ENCODE measurements at regions not wholly inside any gene's neighbourhood (a gene's known extent, or its start where the extent isn't known, plus 50 kb on each side); places are given as distances from the start of the nearest gene placed in this dataset.

DNA sequence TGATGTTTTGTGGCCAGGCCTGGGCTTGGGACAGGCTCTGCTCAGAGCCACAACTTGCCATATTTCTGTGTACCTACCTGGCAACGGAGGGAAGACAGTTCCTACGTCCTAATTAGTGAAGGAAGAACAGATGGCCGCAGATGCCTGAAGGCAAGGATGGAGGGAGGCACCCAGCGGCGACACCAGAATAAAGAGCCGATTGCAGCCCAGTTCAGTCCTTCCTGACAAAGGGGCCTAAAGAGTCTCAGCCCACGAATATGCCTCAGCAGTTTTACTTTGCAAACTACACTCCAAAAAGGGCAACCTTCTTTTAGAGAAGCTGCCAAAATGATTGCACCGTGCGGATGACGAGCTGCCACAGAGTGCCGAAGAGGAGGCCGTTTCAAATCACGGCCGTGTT is 585.8 kb downstream of the GLRX3 start:
- H3K27ac ChIP-seq (ENCODE audit: low read depth, low read length): no peak overlapping the region
- 83% methylated on average over 14 of the region's 14 CpGs for WGBS

DNA sequence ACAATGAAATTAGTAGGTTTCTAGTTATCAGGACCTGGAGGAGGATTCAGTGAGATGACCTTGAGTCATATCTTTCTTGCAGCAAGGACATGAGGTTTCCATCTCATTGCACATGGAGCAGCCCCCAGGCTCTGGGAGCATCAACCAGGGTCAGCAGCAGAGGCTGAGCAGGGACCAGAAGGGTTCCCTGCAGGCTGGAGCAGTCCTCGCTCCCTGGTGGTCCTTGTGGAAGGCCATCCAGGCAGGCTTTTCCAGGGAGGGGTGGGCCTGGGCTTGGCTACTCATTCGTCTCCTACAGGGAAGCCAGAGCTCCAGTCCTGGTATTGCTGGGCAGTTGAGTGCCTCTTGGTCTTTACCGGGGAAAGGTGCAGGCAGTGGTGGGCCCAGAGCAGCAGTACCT is 587.5 kb downstream of the GLRX3 start:
- WGBS: 92% methylated on average over 3 of the region's 3 CpGs
- Histone ChIP-seq H3K9ac (ENCODE audit: low read depth, low read length) (no peak overlapping the region), H3K27ac (ENCODE audit: low read depth, low read length) (no peak overlapping the region)

More for the DNA sequence above, 585.8 kb downstream of the GLRX3 start:
- no peak overlapping the region for H3K4me3 ChIP-seq (ENCODE audit: low read length)
- no peak overlapping the region for H3K9ac ChIP-seq (ENCODE audit: low read depth, low read length)
- no peaks in the 10 kb centered on the region for H3K9me3 ChIP-seq (ENCODE audit: insufficient read depth, low read depth, low read length)
- H3K36me3 ChIP-seq (ENCODE audit: insufficient read depth, low read length): no peaks in the 10 kb centered on the region
- no peaks in the 10 kb centered on the region for H3K27me3 ChIP-seq (ENCODE audit: insufficient read depth, low read length)
- no peaks in the 10 kb centered on the region for H3K4me1 ChIP-seq (ENCODE audit: insufficient read depth, low read length)

DNA sequence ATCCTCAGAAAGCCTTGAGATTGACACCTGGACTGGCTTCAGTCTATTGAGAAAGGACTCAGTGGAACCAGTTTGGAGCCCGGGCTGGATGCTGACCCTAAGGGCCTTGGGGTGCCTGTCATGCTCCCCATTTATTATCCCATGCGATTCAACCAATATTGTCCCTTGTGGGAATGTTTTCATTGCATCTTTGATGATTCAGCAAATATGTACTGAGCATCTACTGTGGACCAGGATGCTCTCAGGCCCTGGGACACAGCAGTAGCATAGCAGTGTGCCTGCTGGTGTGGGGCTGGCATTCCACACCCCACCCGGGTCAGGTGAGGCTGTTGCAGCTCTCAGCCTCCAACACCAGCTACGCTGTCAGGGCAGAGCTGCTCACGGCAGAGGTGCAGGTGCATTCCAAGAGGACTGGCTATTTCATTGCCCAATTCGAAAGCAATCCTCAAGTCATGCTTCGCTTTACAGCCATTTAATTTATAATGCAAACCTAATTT is 586.0 kb downstream of the TCERG1L start:
- Histone ChIP-seq H3K9ac (ENCODE audit: low read depth, low read length) (no peak overlapping the region), H3K4me3 (ENCODE audit: low read length) (no peak overlapping the region), H3K9me3 (ENCODE audit: insufficient read depth, low read depth, low read length) (no peaks in the 10 kb centered on the region), H3K27me3 (ENCODE audit: insufficient read depth, low read length) (no peaks in the 10 kb centered on the region), H3K27ac (ENCODE audit: low read depth, low read length) (no peak overlapping the region), H3K36me3 (ENCODE audit: insufficient read depth, low read length) (no peaks in the 10 kb centered on the region), H3K4me1 (ENCODE audit: insufficient read depth, low read length) (no peaks in the 10 kb centered on the region)
- whole genome bisulfite sequencing: 85% methylated on average over 7 of the region's 7 CpGs

More for the DNA sequence above, 587.5 kb downstream of the GLRX3 start:
- Histone ChIP-seq H3K4me1 (ENCODE audit: insufficient read depth, low read length) (no peaks in the 10 kb centered on the region), H3K9me3 (ENCODE audit: insufficient read depth, low read depth, low read length) (no peaks in the 10 kb centered on the region), H3K27me3 (ENCODE audit: insufficient read depth, low read length) (no peaks in the 10 kb centered on the region), H3K4me3 (ENCODE audit: low read length) (no peak overlapping the region), H3K36me3 (ENCODE audit: insufficient read depth, low read length) (no peaks in the 10 kb centered on the region)

DNA sequence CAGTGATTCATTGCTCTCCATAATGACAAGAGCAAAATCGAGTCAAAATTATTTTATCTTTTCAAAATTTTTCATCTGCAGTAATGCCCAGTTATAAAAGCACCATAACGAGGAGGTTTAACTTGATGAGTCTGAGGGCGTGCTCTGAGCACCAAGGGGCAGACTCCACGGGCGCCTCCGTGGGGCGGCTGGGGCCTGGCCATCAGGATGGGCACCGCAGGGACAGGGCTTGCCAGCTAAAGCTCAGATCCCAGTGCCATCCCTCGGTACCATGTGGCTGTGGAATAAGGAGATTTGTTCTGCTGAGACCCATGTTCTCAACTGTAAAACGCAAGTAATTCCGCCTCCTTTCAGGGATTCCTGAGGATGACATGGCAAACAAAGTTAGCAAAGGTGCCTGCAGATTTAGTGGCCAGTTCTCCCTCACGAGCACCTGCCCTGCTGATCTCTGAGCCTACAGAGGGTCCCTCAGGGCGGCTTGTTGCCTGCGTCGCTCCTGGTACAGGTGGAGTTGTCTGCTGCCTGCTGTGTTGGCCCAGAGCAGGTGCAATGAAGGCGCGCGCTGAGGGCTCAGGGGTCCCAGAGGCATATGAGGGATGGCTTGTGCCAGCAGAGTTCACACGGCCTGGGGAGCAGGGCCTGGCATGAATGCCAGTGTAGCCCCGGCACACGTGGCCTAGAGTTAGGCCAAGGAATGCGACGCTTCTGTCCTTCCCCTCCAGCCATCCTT is 584.4 kb downstream of the TCERG1L start:
- no peaks in the 10 kb centered on the region for H3K27me3 ChIP-seq (ENCODE audit: insufficient read depth, low read length)
- no peak overlapping the region for H3K9ac ChIP-seq (ENCODE audit: low read depth, low read length)
- H3K4me3 ChIP-seq (ENCODE audit: low read length): no peak overlapping the region
- 94% methylated on average over 23 of the region's 23 CpGs for WGBS
- H3K36me3 ChIP-seq (ENCODE audit: insufficient read depth, low read length): no peaks in the 10 kb centered on the region
- no peaks in the 10 kb centered on the region for H3K4me1 ChIP-seq (ENCODE audit: insufficient read depth, low read length)
- no peak overlapping the region for H3K27ac ChIP-seq (ENCODE audit: low read depth, low read length)
- H3K9me3 ChIP-seq (ENCODE audit: insufficient read depth, low read depth, low read length): no peaks in the 10 kb centered on the region

DNA sequence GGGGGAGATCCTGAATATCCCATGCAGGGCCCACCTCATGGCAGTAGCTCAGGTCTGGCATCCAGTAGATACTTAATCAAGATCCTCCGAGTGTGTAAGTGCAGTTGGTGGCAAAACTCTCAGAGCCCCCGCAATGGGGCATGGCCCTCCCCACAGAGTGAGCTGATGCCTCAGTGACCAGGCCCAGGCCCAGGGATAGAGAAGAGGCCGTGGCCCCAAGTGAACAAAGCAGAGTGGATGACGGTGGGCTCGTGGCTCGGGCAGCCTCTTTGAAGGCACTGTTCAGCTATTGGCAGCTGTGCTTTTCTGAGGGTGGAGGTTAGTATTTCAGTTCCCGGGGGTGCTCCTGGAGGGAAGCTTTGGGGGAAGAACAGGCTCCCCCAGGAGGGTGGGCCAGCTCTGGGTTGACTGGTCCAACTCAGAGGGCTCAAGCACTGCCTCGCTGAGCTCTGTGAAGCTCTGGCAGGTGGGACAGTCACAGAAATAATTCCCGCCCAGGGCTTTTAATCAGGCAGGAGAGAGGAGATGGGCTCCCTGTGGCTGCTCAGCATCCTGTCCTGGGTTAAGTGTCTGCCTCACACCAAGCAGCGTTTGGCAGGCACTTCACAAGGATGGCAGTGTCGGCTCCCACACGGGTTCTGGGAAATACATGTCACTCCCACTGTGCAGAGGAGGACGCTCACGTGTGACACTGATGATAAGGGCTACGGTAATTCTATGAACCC is 583.6 kb downstream of the TCERG1L start:
- no peak overlapping the region for H3K27ac ChIP-seq (ENCODE audit: low read depth, low read length)
- H3K36me3 ChIP-seq (ENCODE audit: insufficient read depth, low read length): no peaks in the 10 kb centered on the region
- H3K9me3 ChIP-seq (ENCODE audit: insufficient read depth, low read depth, low read length): no peaks in the 10 kb centered on the region
- H3K27me3 ChIP-seq (ENCODE audit: insufficient read depth, low read length): no peaks in the 10 kb centered on the region
- no peak overlapping the region for H3K4me3 ChIP-seq (ENCODE audit: low read length)
- H3K9ac ChIP-seq (ENCODE audit: low read depth, low read length): no peak overlapping the region
- 93% methylated on average over 15 of the region's 15 CpGs for WGBS
- H3K4me1 ChIP-seq (ENCODE audit: insufficient read depth, low read length): no peaks in the 10 kb centered on the region

DNA sequence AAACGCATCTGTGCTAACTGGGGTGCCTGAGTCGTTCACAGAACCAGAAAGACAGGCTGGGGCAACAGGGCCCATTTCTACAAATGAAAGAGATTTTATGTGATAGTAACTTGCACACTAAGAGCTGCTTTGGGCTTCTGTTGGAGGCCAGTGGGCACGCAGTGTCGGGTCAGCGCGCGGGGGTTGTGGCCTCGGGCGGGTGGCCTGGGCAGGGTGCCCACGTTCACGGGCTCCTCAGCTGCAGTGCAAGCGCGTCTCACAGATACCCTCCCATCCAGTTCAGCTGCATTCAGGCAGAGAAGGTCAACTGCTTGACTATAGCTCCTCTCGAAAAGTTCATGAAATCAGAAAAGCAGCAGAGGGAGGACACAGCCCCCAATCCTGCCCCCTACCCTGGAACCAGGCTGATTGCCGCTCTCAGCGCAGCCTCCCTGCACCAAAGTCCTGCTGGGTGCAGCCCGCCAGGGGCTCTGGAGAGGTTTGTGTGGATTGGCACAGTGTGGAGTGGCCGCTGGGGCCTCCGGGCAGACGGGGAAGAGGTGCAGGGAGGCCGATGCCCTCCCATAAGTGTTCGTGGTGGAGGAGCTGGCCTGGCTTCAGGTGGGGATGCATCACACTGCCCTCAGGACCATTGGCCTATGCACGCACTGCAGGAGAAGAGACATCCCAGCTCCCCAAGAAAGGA is 582.8 kb downstream of the TCERG1L start:
- H3K27me3 ChIP-seq (ENCODE audit: insufficient read depth, low read length): no peaks in the 10 kb centered on the region
- H3K27ac ChIP-seq (ENCODE audit: low read depth, low read length): no peak overlapping the region
- H3K36me3 ChIP-seq (ENCODE audit: insufficient read depth, low read length): no peaks in the 10 kb centered on the region
- no peak overlapping the region for H3K9ac ChIP-seq (ENCODE audit: low read depth, low read length)
- H3K4me3 ChIP-seq (ENCODE audit: low read length): no peak overlapping the region
- 93% methylated on average over 23 of the region's 23 CpGs for WGBS
- no peaks in the 10 kb centered on the region for H3K4me1 ChIP-seq (ENCODE audit: insufficient read depth, low read length)
- no peaks in the 10 kb centered on the region for H3K9me3 ChIP-seq (ENCODE audit: insufficient read depth, low read depth, low read length)

DNA sequence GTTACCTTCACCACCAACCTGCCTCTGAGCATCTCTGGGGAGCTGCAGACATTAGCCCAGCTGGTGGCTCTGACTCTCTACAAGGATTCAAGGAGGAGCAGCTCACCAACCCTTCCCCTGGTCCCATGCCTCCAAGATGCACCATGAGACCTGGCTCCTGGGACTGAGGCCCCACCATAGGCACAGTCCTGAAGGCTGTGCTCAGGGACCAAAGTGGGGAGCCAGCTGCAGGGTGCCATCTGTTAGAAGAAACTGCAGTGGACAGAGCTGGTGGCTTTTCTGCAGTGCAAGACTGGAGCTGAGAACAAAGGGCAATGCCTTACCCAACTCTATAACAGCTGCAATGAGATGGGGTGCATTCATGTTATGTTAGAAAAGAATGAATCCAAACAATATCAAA is 581.6 kb downstream of the TCERG1L start:
- H3K4me1 ChIP-seq (ENCODE audit: insufficient read depth, low read length): no peaks in the 10 kb centered on the region
- H3K9me3 ChIP-seq (ENCODE audit: insufficient read depth, low read depth, low read length): no peaks in the 10 kb centered on the region
- no peaks in the 10 kb centered on the region for H3K36me3 ChIP-seq (ENCODE audit: insufficient read depth, low read length)
- no peak overlapping the region for H3K4me3 ChIP-seq (ENCODE audit: low read length)
- H3K9ac ChIP-seq (ENCODE audit: low read depth, low read length): no peak overlapping the region
- H3K27me3 ChIP-seq (ENCODE audit: insufficient read depth, low read length): no peaks in the 10 kb centered on the region
- H3K27ac ChIP-seq (ENCODE audit: low read depth, low read length): no peak overlapping the region

DNA sequence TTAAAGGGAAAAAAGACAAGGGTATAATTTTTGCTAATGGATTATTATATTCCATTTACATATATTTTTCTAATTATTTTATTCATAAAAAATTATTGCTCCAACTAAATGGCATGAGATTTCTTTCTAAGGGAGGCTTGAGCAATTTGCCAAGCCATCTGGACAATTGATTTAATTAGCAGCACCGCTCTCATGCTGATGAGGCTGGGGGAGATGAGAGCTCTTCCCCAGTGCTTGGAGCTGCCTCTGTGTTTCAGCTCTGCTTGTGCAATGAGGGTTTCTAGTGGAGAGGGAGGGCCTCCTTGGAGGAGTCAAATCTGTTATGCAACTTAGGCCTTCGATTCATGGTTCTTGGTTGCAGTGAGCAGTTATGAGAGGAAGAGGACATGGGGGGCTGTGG is 574.3 kb downstream of the TCERG1L start:
- H3K9me3 ChIP-seq (ENCODE audit: insufficient read depth, low read depth, low read length): no peaks in the 10 kb centered on the region
- H3K27me3 ChIP-seq (ENCODE audit: insufficient read depth, low read length): no peaks in the 10 kb centered on the region
- no peak overlapping the region for H3K4me3 ChIP-seq (ENCODE audit: low read length)
- H3K27ac ChIP-seq (ENCODE audit: low read depth, low read length): no peak overlapping the region
- no peaks in the 10 kb centered on the region for H3K36me3 ChIP-seq (ENCODE audit: insufficient read depth, low read length)
- WGBS: 46% methylated on average over 2 of the region's 2 CpGs
- H3K4me1 ChIP-seq (ENCODE audit: insufficient read depth, low read length): no peaks in the 10 kb centered on the region
- no peak overlapping the region for H3K9ac ChIP-seq (ENCODE audit: low read depth, low read length)

DNA sequence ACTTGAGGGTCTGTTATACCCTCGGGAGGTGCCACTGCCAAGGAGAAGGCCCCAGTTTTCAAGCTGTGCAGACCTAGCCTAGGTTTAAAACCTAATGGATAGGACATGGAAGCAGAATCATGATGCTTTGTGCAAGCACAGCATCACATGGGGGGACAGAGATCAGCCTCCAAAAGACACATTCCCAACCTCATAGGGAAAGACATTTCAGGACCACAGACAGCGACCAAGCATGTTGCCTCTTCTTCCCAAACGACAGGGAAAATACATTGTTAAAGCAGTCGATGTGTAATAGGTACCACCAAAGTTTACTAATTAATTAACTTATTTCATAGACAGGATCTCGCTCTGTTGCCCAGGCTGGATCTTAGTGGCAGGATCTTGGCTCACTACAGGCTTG is 573.9 kb downstream of the TCERG1L start:
- Histone ChIP-seq H3K4me3 (ENCODE audit: low read length) (no peak overlapping the region), H3K36me3 (ENCODE audit: insufficient read depth, low read length) (no peaks in the 10 kb centered on the region), H3K4me1 (ENCODE audit: insufficient read depth, low read length) (no peaks in the 10 kb centered on the region; the same call in 1 of the 2 replicates), H3K27me3 (ENCODE audit: insufficient read depth, low read length) (no peaks in the 10 kb centered on the region), H3K9me3 (ENCODE audit: insufficient read depth, low read depth, low read length) (no peaks in the 10 kb centered on the region), H3K27ac (ENCODE audit: low read depth, low read length) (no peak overlapping the region), H3K9ac (ENCODE audit: low read depth, low read length) (no peak overlapping the region)
- 75% methylated on average over 2 of the region's 5 CpGs for WGBS

DNA sequence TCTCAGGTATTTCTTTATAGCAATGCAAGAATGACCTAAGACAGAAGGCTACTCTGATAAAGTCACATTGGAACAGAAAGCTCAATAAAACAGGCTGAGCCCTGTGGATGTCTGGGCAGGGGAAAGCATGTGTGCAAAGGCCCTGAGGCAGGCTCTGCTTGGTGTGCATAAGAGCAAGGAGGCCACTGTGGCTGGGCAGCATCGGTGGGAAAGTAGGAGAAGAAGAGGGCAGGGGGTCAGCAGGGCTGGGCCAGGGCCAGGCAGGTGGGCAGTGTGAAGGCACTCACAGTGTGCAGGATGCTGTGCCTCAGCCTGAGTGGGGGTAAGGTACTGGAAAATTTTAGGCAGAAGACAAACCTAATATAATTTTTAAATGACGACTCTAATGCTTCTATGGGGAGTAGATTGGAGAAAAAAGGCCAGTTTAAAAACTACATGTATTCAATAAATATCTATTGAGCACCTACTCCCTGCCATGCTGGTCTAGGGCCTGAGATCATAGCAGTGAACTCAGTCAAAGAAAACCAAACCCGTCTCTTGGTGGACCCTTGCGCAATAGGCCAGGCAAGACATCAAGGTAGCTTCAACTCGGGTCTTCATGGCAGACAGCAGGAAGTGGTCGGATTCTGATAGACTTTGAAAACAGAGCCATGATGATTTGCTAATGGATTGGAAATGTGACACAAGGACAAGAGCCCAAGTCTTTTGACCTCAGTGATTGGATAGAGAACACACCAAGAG is 572.3 kb downstream of the TCERG1L start:
- Histone ChIP-seq H3K27ac (ENCODE audit: low read depth, low read length) (no peak overlapping the region), H3K9ac (ENCODE audit: low read depth, low read length) (no peak overlapping the region), H3K27me3 (ENCODE audit: insufficient read depth, low read length) (no peaks in the 10 kb centered on the region), H3K9me3 (ENCODE audit: insufficient read depth, low read depth, low read length) (no peaks in the 10 kb centered on the region), H3K36me3 (ENCODE audit: insufficient read depth, low read length) (no peaks in the 10 kb centered on the region), H3K4me1 (ENCODE audit: insufficient read depth, low read length) (peaks cover under 1% of the 10 kb centered on the region; the same call in 1 of the 2 replicates), H3K4me3 (ENCODE audit: low read length) (no peak overlapping the region)
- 93% methylated on average over 5 of the region's 6 CpGs for WGBS

DNA sequence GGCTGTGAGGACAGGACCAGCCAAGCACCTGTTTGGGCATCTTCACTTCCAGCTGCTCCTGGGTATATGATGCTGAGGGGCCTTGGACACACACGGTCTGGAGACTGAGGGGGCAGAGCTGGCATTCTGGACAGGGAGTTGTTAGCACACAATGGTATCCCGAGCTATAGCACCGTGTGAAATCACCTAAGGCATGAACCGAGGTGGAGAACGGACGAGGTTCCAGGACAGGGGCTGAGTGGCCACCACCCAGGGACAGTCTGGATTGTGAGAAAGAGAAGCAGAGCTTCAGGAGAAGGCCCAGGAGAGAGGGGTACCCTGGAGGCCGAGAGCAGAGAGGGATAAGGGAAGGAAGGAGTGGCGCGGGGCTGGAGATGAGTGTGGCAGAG is 571.8 kb downstream of the TCERG1L start:
- H3K27me3 ChIP-seq (ENCODE audit: insufficient read depth, low read length): no peaks in the 10 kb centered on the region
- peaks cover 6% of the 10 kb centered on the region for H3K4me1 ChIP-seq (ENCODE audit: insufficient read depth, low read length)
- WGBS: 87% methylated on average over 9 of the region's 9 CpGs

More for the DNA sequence above, 571.8 kb downstream of the TCERG1L start:
- Histone ChIP-seq H3K36me3 (ENCODE audit: insufficient read depth, low read length) (no peaks in the 10 kb centered on the region), H3K27ac (ENCODE audit: low read depth, low read length) (no peak overlapping the region), H3K9ac (ENCODE audit: low read depth, low read length) (no peak overlapping the region), H3K4me3 (ENCODE audit: low read length) (no peak overlapping the region), H3K9me3 (ENCODE audit: insufficient read depth, low read depth, low read length) (no peaks in the 10 kb centered on the region)

All from HUES64 (cell line).